ENCODE measurements at regions not wholly inside any gene's neighbourhood (a gene's known extent, or its start where the extent isn't known, plus 50 kb on each side); places are given as distances from the start of the nearest gene placed in this dataset.

DNA sequence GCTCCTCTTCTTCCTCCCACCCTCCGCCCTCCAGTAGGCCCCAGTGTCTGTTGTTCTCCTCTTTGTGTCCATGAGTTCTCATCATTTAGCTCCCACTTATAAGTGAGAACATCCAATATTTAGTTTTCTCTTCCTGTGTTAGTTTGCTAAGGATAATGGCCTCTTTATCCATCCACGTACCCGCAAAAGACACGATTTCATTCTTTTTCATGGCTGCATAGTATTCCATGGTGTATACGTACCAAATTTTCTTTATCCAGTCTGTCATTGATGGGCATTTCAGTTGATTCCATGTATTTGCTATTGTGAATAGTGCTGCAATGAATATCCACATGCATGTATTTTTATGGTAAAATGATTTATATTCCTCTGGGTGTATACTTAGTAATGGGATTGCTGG, 82.2 kb downstream of the COPS8 start:
- FAIRE-seq (no peak), DNase-seq (ENCODE audit: extremely low spot score, insufficient read length, low read depth) (no peak)

DNA sequence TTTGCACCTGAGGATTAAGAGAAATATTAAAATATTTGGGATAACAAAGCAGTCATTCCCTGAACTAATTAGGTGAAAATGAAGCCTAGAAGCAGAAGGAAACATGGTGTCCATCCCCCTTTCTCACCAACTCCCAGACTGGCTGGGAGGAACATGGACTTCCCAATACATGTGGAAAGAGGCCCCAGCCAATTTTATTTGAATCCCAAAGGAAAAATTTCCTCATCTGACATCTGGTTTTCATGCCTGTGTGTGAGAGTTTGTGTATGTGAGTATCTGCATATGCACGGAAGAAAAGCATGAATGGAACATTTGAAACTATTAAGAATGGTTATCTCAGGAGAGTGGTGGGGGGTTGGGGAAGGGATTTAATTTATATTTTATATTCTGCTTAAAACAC, 84.3 kb downstream of the COPS8 start:
- no peak for FAIRE-seq
- DNase-seq (ENCODE audit: extremely low spot score, insufficient read length, low read depth) = no peak

DNA sequence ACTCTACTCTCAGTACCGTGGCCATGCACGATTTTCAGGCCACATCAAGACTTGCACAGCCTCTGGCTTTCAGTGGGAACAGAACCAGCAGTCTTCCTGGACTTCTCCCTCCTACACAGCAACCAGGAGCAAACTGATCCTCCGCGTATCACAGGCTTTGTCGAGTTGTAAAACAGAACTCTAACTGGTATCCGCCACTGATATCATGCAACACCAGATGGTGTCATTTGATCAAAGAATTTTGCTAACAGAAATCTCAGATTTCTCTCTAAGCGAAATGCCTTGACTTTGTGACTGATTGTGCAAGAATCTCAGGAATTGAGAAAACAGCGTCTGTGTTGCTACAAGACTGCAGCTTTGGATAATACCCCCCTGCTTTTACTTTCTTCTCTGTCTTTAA, 85.7 kb downstream of the COPS8 start:
- no peak for FAIRE-seq
- no peak for DNase-seq (ENCODE audit: extremely low spot score, insufficient read length, low read depth)

DNA sequence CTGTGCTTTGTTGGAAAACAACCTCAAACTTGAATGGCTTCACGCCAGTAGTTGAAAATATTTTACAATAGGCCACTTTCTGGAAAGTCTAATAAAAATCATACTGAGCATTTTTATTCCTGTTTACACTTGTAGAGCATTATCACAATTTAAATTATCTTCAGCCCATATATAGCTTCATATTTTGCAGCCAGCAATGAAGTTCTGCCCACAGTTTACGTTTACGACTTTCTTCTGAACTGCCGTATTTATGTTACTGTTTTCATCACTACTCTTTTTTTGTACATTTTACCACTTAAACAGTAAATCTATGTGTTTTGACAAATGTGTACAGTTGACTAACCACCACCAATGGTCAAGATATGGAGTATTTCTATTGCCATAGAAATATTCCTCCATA, 86.2 kb downstream of the COPS8 start:
- DNase-seq (ENCODE audit: extremely low spot score, insufficient read length, low read depth) (no peak), FAIRE-seq (no peak)

DNA sequence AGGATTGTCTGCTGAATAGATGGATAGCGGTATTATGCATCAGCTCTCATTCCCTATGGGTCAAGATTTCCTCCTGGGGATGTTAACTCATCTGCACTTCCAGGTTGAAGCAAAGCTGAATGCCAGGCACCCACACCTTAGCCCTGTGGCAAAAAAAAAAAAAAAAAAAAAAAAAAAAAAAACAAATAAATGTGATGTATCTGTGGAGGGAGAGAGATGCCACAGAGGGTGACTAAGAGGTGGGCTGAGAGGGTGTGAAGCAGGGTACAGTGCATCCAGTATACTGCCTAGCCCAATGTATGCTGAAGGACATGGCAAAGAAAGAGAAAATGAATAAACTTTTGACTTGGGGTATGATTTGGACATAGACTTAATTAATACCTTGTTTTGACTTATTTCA, 91.4 kb downstream of the COPS8 start:
- FAIRE-seq (no peak), DNase-seq (ENCODE audit: extremely low spot score, insufficient read length, low read depth) (no peak)

DNA sequence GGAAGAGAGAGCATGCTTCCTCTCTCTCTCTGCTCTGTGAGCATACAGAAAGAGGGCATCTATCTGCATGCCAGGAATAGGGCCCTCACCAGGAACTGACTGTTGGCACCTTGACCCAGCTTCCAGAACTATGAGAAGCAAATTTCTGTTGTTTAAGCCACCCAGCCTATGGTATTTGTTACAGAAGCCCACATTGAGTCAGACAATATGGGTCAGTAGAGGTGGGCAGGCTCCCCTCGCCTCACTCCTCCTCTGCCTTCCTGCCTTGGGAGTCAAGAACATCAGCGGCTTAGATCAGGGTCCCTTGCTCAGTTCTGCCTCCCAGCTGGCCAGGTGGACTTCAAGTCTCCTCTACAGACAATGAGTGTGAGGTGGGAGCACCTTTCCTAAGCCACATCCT, 92.3 kb downstream of the COPS8 start:
- no peak for FAIRE-seq
- DNase-seq (ENCODE audit: extremely low spot score, insufficient read length, low read depth) = no peak

DNA sequence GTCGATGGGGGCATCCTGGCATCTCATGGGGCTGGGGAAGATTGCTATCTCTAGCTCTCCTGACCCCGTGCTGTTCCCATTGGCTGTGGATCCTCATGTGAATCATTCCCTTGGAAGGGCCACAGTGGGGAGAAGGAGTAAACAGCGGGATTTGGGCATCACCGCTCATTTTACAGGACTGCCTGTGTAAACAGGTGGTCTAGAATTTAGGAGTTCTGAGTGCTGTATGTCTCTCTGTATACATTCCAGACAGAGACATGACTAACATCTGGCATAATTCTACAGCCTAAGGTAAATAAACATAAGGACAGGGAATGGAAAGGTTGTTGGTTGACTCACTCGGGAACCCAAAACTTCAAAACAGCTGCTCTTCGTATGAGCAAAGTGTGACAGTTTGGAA, 92.7 kb downstream of the COPS8 start:
- DNase-seq (ENCODE audit: extremely low spot score, insufficient read length, low read depth) (no peak), FAIRE-seq (no peak)

DNA sequence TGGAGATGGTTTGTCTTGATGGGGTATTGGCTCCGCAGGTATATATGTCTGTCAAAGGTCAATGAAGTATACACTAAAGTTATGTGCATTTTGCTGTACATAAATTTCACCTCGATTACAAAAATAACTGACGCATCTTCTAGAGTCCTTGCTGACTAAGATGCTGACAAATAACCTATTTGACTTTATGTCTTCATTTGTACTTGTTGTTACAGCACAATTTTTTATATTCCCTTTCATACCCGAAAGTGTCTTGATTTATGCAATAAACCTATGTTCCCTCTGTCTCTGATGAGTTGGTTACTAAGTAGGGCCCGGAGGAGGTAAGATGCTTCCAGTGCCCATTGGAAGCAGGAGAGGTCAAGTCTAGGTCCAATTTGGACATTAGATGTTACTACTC, 93.5 kb downstream of the COPS8 start:
- no peak for FAIRE-seq

DNA sequence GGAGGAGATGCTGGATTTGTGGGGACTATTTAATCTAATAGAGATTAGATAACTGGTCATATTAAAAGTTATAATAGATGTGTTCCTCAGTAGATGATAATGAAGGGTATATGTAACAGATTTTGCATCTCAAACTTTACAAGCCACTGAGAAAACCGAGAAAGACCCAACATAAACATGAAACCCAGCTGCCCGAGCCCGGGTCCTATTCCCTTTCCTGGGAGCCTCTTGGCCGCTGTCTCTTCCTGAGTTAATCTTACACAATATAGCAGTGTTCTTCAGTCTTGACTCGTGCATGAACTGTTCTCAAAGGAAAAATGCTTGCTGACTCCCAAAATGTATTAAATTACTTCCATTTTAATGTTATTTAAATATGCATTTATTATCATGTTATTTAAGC, 94.5 kb downstream of the COPS8 start:
- DNase-seq (ENCODE audit: extremely low spot score, insufficient read length, low read depth) (no peak), FAIRE-seq (no peak)

More for the DNA sequence above, 93.5 kb downstream of the COPS8 start:
- no peak for DNase-seq (ENCODE audit: extremely low spot score, insufficient read length, low read depth)

DNA sequence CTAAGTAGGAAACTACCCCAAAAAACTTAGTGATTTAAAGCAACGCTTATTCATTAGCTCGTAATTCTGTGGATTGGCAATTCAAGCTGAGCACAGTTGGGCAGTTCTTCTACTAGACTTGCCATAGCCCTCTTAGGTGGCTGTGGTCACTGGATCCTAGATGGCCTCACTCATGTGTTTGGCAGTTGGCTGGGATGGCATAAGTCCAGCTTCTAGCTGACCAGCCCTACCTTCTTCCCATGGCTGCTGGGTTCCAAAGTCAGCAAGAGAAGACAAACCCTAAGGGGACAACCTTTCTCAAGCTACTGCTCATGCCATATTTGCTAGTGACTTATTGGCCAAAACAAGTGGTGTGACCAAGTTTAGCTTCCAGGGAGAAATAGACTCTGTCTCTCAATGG, 95.3 kb downstream of the COPS8 start:
- FAIRE-seq = no peak
- DNase-seq (ENCODE audit: extremely low spot score, insufficient read length, low read depth) = no peak

DNA sequence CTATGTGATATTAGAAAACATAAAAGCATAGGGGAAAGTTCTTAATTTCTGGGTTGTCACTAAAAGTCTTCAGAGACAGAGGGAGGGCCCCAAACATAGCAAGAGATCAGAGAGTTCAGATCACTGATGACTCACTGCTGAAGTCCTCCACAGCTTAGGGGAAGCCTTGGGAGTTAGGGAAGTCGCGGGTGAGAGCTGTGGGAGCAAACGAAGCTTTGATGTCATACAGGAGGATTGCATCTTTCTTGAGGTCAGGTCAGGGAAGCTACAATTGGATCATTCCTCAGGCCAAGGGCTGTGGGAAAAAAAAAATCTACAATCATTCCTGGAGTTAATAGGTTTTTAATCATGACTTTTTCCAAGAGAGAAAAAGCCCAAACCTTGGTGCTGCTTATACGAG, 96.2 kb downstream of the COPS8 start:
- FAIRE-seq (no peak), DNase-seq (ENCODE audit: extremely low spot score, insufficient read length, low read depth) (no peak)

DNA sequence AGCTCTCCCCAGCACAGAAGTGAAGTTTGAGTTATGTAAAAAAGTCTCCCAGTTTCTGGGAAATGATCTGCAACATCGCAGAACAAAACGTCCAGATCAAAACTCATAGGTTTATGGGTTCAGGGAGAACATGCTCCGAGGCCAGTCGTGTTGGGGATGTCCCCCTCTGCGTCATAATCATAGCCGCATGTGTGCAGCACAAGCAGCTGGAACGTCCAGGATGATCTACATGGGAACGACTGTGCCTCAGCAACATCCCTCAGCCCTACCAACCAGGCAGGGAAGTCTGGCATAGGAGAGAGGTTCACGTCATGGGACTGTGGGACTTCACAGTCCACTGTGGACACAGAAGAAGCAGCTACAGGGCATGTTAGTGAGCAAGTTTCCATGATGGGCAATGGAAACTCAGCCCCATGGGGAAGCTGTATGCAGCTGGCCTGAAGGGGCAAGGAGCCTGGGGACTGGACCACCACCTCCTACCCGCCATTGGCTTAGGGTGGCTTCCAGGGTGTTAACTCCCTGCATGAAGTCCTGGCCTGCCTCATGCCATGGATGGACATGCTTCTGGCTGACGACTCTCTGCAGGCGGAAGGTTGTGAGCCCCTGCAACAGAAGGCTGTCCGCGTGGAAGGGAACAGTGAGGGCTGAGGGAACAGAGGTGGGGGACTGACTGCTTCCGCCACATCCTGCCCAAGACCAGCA, 96.9 kb downstream of the COPS8 start:
- FAIRE-seq = no peak
- DNase-seq (ENCODE audit: extremely low spot score, insufficient read length, low read depth) = no peak

DNA sequence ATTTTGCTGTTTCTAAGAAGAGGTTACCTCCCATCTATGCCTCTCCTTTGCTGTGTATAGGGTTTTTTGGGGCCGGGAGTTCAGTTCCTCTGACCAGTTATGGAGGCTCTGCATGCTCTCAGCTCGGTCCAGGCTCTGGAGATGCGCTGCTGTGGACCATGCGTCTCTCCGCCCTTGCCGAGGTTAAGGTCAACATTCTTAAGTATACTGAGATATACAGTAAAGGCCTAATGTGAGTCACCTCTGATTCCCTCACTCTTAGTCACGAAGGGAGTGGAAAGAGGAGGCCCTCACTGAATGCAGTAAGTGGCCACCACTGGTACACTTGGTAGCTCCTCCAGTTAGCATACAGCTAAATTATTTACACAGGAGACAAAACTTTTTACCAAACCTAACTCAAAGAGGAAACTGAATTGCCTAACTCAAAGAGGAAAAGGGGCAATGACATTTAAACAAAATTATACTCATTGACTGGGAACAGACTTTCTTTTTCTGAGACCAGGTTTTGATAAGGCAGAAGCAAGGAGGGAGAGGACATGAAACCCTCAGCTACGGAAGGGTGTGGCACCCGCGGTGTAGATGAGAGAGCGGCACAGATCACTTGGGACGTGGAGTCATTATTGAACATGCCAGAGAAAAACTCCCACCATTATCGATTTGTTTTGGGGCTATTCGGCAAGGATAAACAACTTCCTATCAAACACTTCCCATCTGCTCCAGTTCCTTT, 98.7 kb downstream of the COPS8 start:
- FAIRE-seq = no peak

DNA sequence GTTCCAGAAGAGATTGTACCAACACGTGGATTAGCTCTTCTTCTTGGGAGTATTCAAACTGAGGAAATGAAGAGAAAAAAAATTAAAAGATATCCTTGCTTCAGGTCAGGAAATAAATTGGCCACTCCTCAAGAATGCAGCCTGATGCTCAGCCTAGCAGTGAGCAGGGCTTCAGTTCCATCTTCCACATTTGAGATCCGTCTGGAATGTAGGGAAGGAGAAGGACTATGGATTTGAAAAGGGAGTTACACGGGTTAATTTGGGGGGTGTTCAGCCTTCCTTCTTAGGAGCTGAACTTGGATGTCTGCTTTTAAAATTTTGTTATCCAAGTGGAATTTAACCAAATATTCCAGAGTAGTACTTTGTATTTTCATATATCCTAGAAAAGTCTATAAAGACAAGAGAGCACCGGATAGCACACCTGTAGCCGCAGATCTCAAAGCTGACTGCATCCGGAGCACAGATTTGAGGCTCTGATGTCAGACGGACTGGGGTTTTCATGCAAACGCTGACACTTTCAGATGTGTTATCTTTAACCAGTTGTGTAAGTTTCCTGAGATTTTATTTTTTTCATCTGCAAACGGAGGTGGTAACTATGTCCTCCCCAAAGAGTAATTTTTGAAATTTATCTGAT, 99.3 kb downstream of the COPS8 start:
- DNase-seq (ENCODE audit: extremely low spot score, insufficient read length, low read depth) (no peak), FAIRE-seq (no peak)

More for the DNA sequence above, 98.7 kb downstream of the COPS8 start:
- DNase-seq (ENCODE audit: extremely low spot score, insufficient read length, low read depth) = no peak

DNA sequence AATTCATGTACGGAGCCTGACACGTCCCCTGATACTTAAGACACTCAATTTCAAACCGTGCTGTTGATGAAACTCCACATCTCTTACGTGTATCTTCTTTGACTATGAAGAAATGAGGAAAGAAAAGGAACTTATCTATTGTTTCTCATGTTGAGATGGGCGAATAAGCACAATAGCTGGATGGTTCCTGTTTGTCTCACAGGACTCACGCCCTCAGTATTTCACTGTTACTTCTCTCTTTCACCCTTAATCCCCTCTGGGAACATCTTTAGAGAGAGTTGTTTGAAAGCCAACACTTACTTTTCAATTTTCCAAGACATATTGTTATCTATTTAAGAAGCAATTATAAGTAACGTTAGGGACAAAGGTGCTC, 99.8 kb downstream of the COPS8 start:
- FAIRE-seq (no peak), DNase-seq (ENCODE audit: extremely low spot score, insufficient read length, low read depth) (no peak)

DNA sequence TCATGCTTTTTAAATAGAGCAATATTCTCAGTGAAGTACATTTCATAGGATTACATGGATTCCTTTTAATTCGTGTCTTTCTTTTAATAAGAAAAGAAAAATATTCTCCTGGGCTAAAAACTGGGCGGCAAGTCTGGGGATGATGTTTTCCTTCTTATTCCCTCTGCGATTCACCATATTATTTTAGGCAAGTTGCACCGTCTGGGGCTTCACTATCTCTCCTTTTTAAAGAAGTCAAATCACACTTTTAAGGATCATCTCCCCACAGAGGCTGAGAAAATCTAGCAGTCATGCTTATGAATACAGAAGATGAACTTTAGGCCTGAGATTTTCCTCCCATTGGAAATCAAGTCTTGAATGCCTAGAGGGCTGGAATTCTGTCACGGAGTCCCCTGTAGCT, 104.1 kb downstream of the COPS8 start:
- DNase-seq (ENCODE audit: extremely low spot score, insufficient read length, low read depth) (no peak), FAIRE-seq (no peak)

DNA sequence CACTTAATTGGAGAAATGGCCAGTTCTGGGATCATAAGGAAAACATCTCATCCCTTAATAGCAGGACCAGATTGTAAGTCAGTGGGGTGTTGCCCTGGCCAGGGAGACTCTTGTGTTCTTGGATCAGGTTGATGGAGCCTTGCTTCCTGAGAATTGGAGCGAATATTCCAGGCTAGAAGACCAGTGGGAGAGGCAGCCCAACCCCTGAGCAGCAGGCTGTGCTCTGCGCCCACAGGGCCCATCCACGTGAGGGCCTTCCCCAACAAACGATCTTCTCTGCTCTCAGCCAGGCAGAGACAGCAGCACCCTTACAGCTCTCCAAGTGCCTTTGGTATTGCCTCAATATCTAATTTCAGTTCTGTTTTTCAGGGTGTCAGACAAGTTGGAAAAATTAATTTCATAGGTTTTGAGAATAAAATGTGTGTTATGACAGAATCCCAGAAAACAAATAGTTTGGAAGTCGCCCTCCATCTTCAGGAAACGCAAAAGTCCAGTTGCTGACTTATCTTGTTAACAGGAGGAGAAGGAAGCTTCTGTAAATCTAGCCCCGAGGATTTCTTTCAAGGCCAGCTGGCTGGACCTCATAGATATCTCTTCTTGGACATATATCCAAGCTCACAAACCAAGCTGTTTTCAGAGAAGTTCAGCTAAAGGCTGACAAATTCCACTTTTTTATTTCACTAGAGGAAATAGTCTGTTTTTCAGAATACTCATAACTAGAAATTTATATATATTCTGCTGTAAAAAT, 105.5 kb downstream of the COPS8 start:
- FAIRE-seq (no peak), DNase-seq (ENCODE audit: extremely low spot score, insufficient read length, low read depth) (no peak)

DNA sequence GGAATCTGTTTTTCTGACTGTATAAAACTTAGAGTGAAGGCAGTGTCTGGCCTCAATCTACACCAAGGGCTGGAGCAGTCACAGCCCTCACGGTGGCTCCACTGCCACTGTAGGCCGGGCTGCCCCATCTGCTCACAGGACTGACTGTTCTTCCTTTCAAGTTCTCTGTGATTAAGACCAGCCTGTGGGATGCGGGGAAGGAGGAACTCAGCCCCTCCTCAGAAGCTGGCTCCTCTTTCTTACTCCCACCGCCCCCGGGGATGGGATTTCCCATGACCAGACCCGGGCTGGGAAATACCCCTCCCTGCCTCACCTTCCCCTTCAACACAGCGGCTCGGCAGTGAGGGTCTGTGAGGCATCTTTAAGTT, 106.0 kb downstream of the COPS8 start:
- DNase-seq (ENCODE audit: extremely low spot score, insufficient read length, low read depth) (no peak), FAIRE-seq (no peak)

DNA sequence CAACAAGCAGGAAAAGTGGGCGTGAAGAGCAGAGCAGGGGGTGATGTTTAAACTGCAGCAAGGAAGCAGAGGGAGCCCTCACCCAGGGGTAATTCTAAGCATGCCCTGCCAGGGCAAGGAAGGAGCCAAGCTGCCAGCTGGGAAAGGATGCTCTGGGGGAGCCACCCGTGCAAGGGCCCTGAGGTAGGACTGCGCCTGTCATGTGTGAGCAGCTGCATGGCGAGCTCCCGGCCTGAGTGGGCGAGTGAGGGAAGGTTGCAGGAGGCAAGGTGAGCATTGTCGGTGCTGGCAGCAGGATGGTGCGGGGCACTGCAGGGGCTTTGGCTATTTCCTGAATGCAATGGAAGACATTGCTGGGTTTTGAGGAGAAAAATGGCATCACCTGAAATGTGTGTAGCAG, 107.2 kb downstream of the COPS8 start:
- DNase-seq (ENCODE audit: extremely low spot score, insufficient read length, low read depth) (no peak), FAIRE-seq (no peak)

DNA sequence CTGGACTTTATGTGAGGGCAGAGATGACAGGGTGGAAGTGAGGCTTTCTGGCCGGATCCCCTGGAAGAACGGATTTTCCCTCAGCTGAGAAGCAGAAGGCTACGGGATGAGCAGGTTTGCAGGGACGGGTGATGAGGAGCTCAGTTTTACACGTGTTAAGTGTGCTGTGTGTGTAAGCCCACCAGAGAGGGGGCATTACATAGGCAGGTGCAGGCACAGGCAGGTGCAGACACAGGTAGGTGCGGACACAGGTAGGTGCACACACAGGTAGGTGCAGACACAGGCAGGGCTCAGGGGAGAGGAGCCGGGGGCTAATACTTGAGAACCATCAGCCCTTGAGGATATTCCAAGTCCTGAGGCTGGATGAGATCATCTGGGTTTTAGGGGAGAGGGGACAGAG, 107.7 kb downstream of the COPS8 start:
- FAIRE-seq = no peak
- DNase-seq (ENCODE audit: extremely low spot score, insufficient read length, low read depth) = no peak

DNA sequence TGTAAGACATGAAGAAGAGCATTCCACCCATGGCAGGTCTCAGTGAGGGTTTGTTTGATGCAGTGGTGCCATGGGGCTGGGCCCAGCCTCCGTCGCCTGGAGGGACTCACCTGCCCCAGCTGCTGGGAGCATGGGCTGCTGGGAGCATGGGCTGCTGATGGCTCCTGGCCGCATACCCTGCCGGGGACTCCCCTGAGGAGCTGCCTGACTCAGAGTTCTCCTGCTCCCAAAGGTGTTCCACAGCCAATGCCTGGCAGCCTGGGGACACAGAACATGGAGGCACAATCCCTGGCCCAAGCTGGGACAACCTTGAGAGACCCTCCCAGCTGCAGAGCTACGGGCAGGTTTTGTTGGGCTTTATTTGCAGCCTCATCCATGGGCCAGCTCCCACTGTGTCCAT, 108.4 kb downstream of the COPS8 start:
- FAIRE-seq = no peak
- DNase-seq (ENCODE audit: extremely low spot score, insufficient read length, low read depth) = no peak
